SHP77 (cell line): ENCODE measurements at regions not wholly inside any gene's neighbourhood (a gene's known extent, or its start where the extent isn't known, plus 50 kb on each side); places are given as distances from the start of the nearest gene placed in this dataset.

Experiments
- DNase-seq, 2 experiments: peaks; one replicate each; lab custom pipeline; 2025; lab: John Stamatoyannopoulos, UW

- DNase-seq, result no peak
Measured at GRCh38 chr5:155416765-155417164, 403.2 kb downstream of the KIF4B start.

GRCh38 chr5:155418960-155419579 is 405.5 kb downstream of the KIF4B start:
- DNase-seq, result no peak

GRCh38 chr5:155430192-155430591 is 416.6 kb downstream of the KIF4B start:
- DNase-seq, result no peak

GRCh38 chr5:155434267-155434666 is 420.7 kb downstream of the KIF4B start:
- no peak for DNase-seq

GRCh38 chr5:155434681-155435080 is 421.1 kb downstream of the KIF4B start:
- no peak for DNase-seq

- no peak for DNase-seq
Measured at GRCh38 chr5:155441849-155442248, 428.3 kb downstream of the KIF4B start.

GRCh38 chr5:155451106-155451505 is 437.6 kb downstream of the KIF4B start:
- no peak for DNase-seq

- DNase-seq, result no peak
Measured at GRCh38 chr5:155455791-155456514, 442.4 kb downstream of the KIF4B start.

- DNase-seq, result no peak
Measured at GRCh38 chr5:155459889-155460500, 446.4 kb downstream of the KIF4B start.

GRCh38 chr5:155460501-155460931 is 447.0 kb downstream of the KIF4B start:
- DNase-seq, result no peak

GRCh38 chr5:155461304-155461703 is 447.7 kb downstream of the KIF4B start:
- no peak for DNase-seq

- no peak for DNase-seq
Measured at GRCh38 chr5:155466851-155467250, 453.3 kb downstream of the KIF4B start.

GRCh38 chr5:155471027-155471426 is 457.5 kb downstream of the KIF4B start:
- DNase-seq, result peak; percentile 55 to 65

- no peak for DNase-seq
Measured at GRCh38 chr5:155472780-155473179, 459.2 kb downstream of the KIF4B start.

GRCh38 chr5:155475318-155475717 is 461.8 kb downstream of the KIF4B start:
- no peak for DNase-seq

GRCh38 chr5:155480731-155481131 is 467.2 kb downstream of the KIF4B start:
- DNase-seq, result no peak

GRCh38 chr5:155481182-155481581 is 467.6 kb downstream of the KIF4B start:
- no peak for DNase-seq

GRCh38 chr5:155482428-155482827 is 468.9 kb downstream of the KIF4B start:
- DNase-seq, result no peak

GRCh38 chr5:155485386-155485785 is 471.8 kb downstream of the KIF4B start:
- DNase-seq, result no peak

GRCh38 chr5:155489949-155490348 is 476.4 kb downstream of the KIF4B start:
- DNase-seq, result no peak

GRCh38 chr5:155492191-155492590 is 478.6 kb downstream of the KIF4B start:
- no peak for DNase-seq

- no peak for DNase-seq
Measured at GRCh38 chr5:155504606-155505005, 491.1 kb downstream of the KIF4B start.

GRCh38 chr5:155507363-155507762 is 493.8 kb downstream of the KIF4B start:
- no peak for DNase-seq
